GM21717 (cell line): ENCODE measurements at regions not wholly inside any gene's neighbourhood (a gene's known extent, or its start where the extent isn't known, plus 50 kb on each side); places are given as distances from the start of the nearest gene placed in this dataset.
"Not testable (repeated sequence)": the region's sequence is repeated elsewhere in the genome, so short reads cannot be mapped to it uniquely, and the experiment has no call there.

Experiments
- ATAC-seq: cut with Tn5 transposase; IDR thresholded peaks from one replicate; pipeline ENCODE4 v1.9.1; 2021; ENCODE audit warnings: mild to moderate bottlenecking, moderate library complexity; ENCODE audit not compliant: unreplicated experiment

DNA sequence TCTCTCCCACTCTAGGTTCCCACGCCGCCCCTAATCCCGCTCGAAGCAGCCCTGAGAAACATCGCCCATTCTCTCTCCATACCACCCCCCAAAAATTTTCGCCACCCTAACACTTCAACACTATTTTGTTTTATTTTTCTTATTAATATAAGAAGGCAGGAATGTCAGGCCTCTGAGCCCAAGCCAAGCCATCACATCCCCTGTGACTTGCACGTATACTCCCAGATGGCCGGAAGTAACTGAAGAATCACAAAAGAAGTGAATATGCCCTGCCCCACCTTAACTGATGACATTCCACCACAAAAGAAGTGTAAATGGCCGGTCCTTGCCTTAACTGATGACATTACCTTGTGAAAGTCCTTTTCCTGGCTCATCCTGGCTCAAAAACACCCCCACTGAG is 127.2 kb upstream of the ADCY2 start:
- ATAC-seq = not testable (repeated sequence)

DNA sequence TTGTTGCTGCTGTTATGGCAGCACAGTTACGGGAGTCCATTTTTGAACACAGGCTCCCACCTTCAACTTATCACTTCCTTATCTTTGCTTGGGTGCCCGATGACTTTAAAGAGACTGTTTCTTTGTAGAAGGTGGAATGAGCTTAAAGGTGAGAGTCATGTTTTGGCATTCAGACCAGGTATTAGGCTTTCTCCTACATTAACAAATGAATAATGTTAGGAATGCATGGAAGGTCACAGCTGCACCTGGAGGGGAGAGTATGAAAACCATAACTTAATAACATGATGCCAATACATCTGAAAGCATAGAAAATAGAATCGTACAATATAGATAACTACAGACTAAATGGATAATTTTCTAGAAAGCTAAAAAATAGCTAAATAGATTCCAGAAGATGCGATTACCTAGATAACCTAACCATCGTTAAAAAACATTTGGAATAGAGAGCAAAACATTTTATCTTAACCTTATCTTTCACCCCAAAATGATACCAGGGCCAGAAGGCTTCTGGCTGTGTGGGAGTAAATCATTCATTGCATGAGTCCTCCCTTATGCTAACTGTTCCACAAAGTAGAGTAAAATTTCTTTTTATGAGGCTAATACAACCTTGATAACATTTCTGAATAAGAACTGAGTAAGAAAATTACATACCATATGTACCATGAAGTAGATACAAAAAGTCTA is 126.2 kb upstream of the ADCY2 start:
- no peak for ATAC-seq

DNA sequence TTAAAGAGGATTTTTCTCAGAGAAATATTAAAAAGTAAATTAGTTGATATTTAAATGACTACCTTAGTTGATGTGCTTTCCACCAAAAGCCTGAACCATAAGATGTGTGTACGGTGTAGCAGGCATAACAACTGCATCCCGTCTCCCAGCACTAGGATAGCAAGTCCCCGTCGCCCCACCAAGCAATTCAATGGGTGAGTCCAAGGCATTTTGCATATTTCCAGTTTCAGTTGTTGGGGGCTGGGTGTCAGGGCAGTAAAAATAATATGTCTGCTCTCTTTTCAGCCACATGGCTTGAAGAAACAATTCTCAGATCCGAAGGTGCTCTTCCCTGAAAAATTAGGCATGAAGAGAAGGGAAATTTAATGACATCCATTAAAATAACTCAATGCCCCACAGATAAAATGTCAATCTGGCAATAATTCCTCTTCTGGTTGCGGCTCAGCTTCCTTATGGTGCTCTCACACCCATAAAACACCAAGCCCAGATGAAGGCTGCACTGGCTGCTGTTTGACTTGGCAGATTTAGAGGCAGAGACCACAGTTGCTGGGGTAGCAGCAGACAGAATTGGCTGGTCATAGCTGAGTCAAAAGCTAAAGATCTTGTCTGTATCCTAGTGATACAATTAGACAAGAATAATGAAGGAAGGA is 124.4 kb upstream of the ADCY2 start:
- no peak for ATAC-seq

DNA sequence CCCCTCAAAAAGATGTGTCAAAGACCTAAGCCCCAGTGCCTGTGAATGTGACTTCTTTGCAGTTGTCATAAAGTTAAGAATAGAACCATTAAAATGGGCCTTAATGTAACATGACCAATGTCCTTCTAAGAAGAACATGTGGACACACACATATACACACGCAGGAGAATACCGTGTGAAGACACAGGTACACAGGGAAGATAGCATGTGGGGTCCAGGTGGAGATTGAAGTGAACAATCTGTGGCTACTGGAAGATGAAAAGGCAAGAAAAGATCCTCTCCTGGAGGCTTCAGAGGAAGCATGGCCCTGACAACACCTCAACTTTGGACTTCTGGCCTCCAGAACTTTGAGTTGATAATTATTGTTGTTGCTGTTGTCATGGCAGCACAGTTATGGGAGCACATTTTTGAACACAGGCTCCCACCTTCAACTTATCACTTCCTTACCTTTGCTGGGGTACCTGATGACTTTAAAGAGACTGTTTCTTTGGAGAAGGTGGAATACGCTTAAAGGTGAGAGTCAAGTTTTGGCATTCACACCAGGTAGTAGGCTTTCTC is 123.5 kb upstream of the ADCY2 start:
- ATAC-seq = no peak

DNA sequence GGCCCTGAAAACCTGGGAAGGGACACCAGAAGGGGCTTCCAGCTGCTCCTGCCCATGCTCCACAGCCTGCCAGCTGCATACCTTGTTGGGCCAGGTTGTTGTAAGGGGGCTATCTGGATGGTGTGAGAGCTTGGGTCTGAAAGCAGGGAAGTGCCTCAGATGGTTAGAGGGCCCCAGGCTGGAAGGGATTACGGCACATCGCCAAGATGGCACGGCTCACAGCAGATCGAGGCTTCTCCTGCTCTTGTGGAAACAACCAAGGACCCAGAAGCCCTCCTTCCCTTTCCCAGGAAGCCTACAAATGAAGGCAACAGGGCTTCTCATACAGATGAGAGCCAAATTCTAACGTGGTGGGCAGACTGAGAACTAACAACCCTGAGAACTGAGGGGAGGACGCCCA is 121.7 kb upstream of the ADCY2 start:
- ATAC-seq = no peak

DNA sequence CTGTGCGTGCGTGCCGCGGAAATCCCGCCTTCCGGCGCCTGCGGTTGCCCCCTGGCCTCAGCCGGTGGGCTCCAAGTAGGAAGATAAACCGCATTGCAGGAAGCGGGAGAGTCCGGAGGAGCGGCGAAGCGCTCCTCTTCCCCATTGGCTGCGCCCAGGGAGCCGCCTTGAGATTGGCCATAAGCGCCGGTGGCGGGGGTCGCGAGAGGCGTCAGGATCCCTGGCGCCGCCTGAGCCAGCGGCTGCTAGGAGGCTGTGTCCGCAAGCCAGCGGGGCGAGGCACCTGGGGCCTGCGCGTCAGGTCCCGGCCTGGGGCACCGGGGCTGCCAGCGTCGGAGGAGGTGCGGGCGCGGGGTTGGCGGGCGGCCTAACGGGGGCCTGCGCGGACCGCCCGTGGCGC is 106.3 kb upstream of the ADCY2 start:
- ATAC-seq = not testable (repeated sequence)

DNA sequence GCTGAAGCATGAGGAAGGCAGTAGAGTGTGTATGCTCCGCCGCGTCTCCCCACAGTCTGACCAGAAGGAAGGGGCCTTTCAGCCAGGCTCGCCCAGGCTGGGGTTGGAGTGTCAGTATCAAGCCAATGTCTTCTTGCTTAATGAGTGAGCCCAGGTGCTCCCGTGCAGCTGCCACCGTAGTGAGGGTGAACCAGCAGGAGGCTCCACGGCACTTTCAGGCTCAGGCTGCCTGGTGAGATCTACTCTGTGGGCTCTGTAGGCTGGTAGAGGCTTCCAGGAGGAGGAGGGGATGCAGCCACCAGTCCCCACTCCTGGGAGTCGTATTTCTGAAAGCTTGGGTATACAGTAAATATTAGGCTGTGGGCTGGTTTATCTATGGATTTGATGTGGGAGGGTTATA is 98.1 kb upstream of the ADCY2 start:
- not testable (repeated sequence) for ATAC-seq

DNA sequence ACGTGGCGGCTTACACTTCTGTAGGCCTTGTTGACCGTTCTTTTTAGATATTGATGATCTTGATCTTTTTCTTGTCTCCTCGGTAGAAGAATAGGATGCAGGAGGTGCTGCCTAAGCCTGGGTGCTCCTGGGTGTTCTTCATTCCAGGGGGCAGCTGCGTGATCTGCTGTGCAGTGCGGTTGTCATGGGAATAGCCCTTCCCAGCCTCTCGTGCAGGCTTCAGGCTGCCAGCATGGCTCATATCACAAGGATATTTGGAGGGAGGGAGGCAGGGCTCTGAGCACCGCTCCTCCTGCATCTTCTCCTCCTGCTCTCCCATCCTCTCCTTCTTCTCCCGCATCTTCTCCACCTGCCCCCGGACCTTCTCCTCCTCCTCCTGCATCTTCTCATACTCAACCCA is 96.2 kb upstream of the ADCY2 start:
- not testable (repeated sequence) for ATAC-seq

DNA sequence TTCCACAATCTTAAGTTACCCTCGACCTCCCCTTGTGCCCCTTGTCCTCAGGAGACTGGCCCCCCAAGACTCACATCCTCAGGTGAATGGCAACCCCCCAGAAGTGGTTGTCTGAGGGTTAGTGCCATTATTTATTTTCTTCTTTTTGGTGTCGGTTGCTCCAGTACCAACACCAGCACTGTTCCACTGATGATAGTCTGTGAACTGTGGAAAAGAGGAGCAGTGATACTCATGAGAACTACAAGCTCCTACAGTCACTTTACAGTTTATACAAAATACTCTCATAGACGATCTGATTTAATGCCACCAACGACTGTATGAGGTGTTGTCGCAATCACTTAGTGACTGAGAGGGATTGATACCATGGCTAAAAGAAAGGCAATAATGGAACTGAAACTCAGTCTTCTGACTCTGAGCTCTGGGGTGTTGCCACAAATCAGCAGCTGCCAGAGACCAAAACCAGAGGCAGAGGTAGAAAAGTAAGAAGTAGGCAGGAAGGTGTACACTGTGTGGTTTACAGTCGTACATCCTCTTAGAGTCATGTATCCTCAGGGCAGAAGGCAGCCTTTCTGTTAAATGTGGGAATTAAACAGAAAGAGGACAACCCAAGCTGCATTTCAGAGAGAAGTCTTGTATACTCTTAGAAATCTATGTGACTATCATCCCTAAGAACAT is 90.8 kb upstream of the ADCY2 start:
- ATAC-seq = not testable (repeated sequence)

DNA sequence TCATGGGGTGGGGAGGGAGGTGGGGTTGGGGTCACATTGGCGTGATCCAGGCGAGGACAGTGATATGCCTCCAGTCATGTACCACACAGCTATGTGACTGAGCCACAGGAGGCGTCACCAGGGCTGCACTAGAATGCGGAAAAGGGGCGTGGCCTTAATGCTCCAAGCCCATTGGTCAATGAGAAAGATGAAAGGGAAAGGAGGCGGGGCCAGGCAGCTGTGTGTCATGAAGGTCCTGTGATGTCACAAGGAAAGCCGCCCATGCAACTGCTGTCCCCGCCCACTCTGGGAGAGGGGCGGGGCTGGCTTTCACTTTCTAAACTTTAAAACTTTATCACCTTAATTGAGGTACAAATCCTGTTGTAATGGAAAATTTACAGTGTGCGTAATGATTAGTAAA is 89.4 kb upstream of the ADCY2 start:
- not testable (repeated sequence) for ATAC-seq

DNA sequence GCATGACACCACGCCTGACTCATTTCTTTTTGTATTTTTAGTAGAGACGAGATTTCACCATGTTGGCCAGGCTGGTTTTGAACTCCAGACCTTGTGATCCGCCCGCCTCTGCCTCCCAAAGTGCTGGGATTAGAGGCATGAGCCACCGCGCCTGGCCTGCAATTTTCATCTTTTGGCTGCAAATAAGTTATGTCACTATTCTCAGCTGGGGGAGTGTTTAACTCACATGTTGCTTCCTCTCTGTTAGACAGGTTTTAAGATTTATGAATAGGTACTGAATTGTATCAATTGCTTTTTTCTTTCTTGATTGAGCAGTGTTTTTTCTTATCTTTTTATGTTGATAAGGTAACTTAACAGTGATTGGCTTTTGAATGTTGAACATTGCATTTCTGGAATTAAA is 88.2 kb upstream of the ADCY2 start:
- ATAC-seq = not testable (repeated sequence)

DNA sequence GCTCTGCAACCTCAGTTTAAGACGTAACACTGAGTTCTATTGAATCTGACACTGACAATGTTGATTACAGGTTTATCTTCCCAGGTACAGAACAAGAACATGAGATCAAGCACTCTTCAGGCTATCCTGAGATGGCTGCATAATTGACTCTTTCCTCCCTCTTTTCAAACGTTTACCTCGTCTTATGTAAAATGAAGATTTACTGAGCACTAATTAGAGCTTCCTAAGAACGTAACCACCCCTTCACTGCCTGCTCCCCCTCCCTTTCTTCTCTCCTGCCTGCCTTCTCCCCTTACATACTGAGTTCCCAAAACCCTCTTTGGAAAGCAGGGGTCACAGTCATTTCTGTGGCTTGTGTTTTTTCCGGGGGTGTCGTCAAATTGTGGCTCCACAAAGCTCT is 86.2 kb upstream of the ADCY2 start:
- ATAC-seq = not testable (repeated sequence)

DNA sequence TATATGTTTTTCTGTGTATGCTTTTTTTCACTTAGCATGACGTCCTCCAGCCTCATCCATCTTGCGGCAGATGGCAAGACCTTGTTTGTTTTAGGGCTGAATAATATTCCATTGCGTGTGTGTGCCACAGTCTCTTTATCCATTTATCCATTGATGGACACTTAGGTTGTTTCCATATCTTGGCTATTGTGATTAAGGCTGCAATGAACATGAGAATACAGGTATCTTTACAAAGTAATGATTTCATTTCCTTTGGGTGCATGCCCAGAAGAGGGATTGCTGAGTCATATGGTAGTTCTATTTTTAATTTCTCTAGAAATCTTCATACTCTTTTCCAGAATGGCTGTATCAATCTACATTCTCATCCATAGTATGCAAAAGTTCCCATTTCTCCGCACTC is 85.3 kb upstream of the ADCY2 start:
- ATAC-seq = not testable (repeated sequence)

DNA sequence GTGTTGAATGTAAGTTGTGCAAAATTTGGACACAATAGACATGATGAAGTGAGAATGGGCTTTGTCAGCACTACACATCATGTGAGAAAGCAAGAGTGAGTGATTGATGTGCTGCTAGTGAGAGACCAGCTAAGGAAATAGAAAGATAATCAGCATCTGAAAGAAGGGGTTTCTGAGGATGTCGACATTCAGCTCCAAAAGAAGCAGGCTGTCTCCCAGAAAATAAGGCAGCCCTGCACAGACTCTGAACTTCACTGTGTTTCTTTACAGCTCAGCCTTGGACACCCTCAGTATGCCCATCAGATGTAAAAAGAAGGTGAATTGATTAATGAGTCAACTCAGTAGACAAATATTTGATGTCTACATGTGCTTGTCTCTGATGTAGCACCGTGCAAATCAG is 80.8 kb upstream of the ADCY2 start:
- no peak for ATAC-seq

DNA sequence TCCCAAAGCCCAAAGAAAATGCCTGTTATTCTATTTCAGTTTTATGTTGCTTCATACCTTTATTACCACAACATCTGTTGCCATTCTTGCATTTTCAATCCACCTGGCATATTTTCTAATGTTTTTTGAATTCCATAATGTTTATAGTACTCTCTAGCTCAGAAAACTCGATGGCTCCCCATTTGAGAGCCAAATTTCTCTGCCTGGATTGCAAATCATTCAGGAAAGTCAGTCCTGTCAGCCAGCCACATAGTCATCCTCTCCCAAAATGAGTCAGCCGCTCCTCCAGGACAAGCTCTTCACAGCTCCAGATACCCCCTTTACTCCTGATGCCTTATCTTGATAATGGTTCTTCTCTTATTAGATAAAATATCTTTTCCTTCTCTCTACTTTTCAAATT is 78.2 kb upstream of the ADCY2 start:
- ATAC-seq = no peak

DNA sequence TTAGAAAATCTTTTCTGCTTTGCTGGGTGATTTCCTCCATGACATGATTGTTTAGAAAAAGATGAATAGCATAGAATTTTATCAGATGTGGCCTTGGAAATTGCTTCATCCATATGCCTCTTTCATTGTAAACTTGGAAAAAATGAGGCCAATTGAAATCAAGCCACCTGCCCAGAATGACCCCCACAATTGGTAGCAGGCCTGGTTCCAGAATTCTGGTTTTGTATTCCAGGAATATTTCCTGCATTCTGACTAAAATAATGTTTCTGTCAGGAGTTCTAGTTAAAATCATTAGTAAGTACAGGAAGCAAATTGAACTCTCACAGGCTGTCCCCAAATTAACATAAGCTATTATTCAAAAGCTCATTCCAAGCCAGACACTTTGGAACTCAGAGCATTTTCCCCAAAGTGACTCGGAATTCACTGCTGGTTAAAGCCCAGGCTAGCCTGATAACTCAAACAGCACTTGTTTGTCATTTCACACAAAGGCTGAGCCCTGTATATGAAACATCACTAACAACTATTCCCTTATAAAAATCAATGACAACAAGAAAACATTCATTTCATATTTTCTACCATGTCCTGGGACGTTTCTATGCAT is 75.1 kb upstream of the ADCY2 start:
- no peak for ATAC-seq

DNA sequence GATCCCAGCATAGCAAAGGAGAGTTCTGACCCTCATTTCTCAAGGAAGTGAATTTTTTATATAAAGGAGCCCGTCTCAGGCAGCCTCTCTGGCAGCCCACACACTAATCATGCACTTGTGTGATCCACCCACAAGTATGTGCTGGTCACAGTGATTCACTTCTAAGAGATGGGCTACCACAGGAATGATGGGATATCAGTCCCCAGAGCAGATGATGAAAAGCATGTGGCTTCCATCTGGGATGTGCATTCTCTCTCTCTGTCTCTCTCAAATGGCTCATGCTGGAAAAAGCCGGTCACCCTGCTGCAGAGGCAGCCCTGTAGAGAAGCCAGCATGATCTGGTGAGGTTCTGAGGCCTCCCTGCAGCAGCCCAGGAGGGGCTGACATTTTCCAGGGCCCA is 74.2 kb upstream of the ADCY2 start:
- no peak for ATAC-seq

DNA sequence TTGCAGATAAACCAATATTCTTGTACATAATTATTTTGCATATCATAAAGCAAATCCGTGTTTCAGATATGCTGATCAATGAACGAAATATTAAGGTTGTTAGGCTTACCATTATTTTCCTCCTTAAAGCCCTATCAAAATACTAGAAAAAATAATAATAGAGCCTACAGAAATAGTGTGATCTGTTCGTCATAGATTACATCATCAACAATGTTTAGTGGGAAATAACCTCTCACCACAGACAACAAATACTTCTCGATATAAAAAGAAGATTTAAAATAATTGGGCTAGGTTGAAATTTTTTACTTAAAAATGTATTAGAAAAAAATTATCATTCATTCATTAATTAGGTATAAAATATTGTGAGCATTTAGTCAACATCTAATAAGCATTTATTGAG is 71.0 kb upstream of the ADCY2 start:
- no peak for ATAC-seq

DNA sequence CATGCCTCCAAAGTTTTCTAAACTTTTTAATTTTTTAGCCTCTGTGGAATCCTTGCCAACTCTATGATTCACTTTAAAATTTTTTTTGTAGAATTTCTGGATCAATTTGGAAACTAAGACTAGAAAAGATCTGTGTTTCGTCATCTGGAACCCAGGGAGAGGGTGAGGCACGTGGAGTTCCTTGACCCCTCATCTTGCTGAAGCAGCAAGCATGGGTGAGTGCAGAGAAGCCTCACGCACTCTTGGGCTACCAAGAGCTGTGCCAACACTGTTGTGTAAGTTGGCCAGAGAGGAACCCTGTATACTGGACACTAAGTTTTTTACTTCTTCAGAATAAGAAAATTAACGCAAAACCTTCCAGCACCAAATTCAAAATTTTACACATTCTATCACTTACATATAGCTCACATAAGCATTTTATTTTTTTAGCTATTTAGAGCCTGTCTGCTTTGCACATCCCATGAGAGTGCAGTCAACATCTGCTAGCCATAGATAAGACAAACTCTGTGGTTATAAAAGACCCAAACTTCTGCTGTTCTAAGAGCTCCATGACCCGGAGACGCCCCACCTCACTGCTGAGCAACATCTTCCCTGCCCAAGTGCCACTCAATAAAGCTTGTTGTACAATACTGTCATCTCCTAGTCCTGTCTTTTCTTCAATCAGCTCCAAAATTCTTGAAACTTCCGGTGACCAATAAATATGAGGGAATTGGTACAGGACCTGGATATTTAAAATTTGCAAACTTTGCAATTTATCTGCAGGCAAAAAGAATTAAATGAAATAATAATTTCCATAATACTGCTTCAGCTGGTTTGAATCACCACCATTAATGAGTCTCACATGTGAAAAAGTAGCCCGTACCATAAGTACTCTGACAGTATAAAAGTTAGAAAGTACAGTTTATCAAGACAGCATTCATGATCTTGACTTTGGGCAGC is 69.7 kb upstream of the ADCY2 start:
- ATAC-seq = no peak

DNA sequence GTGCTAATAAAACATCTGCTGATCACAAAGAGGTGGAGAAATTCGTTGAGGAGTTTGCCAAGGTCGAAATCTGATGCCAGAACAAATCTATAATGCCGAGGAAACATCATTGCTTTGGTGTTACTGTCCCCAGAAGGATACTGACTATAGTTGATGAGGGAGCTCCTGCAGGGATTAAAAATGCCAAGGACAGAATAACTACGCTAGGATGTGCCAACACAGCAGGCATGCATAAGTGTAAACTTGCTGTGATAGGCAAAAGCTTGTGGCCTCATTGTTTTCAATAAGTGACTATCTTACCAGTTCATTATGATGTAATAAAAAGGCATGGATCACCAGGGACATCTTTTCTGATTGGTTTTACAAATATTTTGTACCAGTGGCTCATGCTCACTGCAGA is 66.8 kb upstream of the ADCY2 start:
- ATAC-seq = no peak
